ENCODE measurements at regions not wholly inside any gene's neighbourhood (a gene's known extent, or its start where the extent isn't known, plus 50 kb on each side); places are given as distances from the start of the nearest gene placed in this dataset.

- no peaks in the 10 kb centered on the region for H3K36me3 Mint-ChIP-seq (ENCODE audit: low read depth)
- no peak overlapping the region for H3K27ac Mint-ChIP-seq
- H3K4me3 Mint-ChIP-seq = no peak overlapping the region
- TF ChIP-seq, protein P1, sequence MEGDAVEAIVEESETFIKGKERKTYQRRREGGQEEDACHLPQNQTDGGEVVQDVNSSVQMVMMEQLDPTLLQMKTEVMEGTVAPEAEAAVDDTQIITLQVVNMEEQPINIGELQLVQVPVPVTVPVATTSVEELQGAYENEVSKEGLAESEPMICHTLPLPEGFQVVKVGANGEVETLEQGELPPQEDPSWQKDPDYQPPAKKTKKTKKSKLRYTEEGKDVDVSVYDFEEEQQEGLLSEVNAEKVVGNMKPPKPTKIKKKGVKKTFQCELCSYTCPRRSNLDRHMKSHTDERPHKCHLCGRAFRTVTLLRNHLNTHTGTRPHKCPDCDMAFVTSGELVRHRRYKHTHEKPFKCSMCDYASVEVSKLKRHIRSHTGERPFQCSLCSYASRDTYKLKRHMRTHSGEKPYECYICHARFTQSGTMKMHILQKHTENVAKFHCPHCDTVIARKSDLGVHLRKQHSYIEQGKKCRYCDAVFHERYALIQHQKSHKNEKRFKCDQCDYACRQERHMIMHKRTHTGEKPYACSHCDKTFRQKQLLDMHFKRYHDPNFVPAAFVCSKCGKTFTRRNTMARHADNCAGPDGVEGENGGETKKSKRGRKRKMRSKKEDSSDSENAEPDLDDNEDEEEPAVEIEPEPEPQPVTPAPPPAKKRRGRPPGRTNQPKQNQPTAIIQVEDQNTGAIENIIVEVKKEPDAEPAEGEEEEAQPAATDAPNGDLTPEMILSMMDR (IDR thresholded peaks at IDR 0.05) = no peak
- H3K4me1 Mint-ChIP-seq = peaks cover 12% of the 10 kb centered on the region
- no peaks in the 10 kb centered on the region for H3K27me3 Mint-ChIP-seq (ENCODE audit: low read depth, poor library complexity)
- no peaks in the 10 kb centered on the region for H3K9me3 Mint-ChIP-seq
- DNase-seq = no peak
Measured at GRCh38 chr11:28836285-28837081, 728.3 kb downstream of the METTL15 start.

GRCh38 chr11:28835790-28836189 lies 727.6 kb downstream of the METTL15 start:
- TF ChIP-seq, protein P1 (IDR thresholded peaks at IDR 0.05) = no peak
- Mint-ChIP-seq H3K4me1 (peaks cover 12% of the 10 kb centered on the region), H3K9me3 (no peaks in the 10 kb centered on the region), H3K36me3 (ENCODE audit: low read depth) (no peaks in the 10 kb centered on the region), H3K4me3 (no peak overlapping the region), H3K27me3 (ENCODE audit: low read depth, poor library complexity) (no peaks in the 10 kb centered on the region), H3K27ac (no peak overlapping the region)
- no peak for DNase-seq

GRCh38 chr11:28835317-28835716 lies 727.1 kb downstream of the METTL15 start:
- Mint-ChIP-seq H3K9me3 (no peaks in the 10 kb centered on the region), H3K4me1 (peaks cover 12% of the 10 kb centered on the region), H3K36me3 (ENCODE audit: low read depth) (no peaks in the 10 kb centered on the region), H3K4me3 (no peak overlapping the region), H3K27ac (no peak overlapping the region), H3K27me3 (ENCODE audit: low read depth, poor library complexity) (no peaks in the 10 kb centered on the region)
- DNase-seq = no peak
- TF ChIP-seq, protein P1 (IDR thresholded peaks at IDR 0.05) = no peak

DNA sequence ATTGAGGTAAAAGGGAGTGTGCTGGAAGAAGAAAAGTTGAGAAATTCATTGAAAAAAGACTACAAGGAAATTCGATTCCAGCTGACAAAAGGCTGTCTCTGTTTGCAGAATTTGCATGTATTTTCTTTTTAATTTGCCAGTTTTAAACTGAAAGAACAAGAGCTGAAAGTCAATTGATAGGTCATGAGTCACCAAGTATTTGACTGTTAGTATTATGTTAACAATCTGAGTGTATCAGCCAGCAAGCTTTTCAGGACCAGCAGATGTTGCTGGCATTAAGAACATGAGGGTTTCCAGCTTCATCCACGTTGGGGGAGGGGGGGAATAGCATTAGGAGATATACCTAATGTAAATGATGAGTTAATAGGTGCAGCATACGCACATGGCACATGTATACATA lies 726.7 kb downstream of the METTL15 start:
- Mint-ChIP-seq H3K27ac (no peak overlapping the region), H3K27me3 (ENCODE audit: low read depth, poor library complexity) (no peaks in the 10 kb centered on the region), H3K4me1 (peaks cover 12% of the 10 kb centered on the region), H3K4me3 (no peak overlapping the region), H3K36me3 (ENCODE audit: low read depth) (no peaks in the 10 kb centered on the region), H3K9me3 (no peaks in the 10 kb centered on the region)
- TF ChIP-seq, protein P1 (IDR thresholded peaks at IDR 0.05) = no peak
- no peak for DNase-seq

GRCh38 chr11:28833670-28834069 lies 725.5 kb downstream of the METTL15 start:
- no peaks in the 10 kb centered on the region for H3K9me3 Mint-ChIP-seq
- H3K27me3 Mint-ChIP-seq (ENCODE audit: low read depth, poor library complexity) = no peaks in the 10 kb centered on the region
- H3K27ac Mint-ChIP-seq = no peak overlapping the region
- peaks cover 12% of the 10 kb centered on the region for H3K4me1 Mint-ChIP-seq
- H3K36me3 Mint-ChIP-seq (ENCODE audit: low read depth) = no peaks in the 10 kb centered on the region
- no peak overlapping the region for H3K4me3 Mint-ChIP-seq
- TF ChIP-seq, protein P1 (IDR thresholded peaks at IDR 0.05) = no peak
- DNase-seq = no peak

DNA sequence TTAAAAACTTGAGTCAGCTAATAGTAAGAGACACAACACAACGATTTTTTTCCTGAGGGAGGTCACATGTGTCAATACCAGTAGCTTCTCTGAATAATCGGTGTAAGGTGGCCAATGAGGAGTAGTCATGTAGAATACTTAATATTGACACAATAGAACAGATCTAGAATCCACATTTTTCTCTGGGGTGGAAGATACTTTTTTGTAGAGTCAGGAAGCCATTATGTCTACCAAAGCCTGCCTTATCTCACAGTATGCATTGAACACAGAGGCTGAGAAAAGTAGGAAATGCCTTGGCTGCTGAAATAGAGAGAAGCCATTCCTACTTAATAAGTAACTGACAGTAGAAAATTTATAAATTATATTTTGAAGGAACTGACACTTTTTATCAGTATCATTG lies 725.0 kb downstream of the METTL15 start:
- no peak overlapping the region for H3K4me3 Mint-ChIP-seq
- H3K36me3 Mint-ChIP-seq (ENCODE audit: low read depth) = no peaks in the 10 kb centered on the region
- no peaks in the 10 kb centered on the region for H3K9me3 Mint-ChIP-seq
- no peak for DNase-seq
- H3K4me1 Mint-ChIP-seq = peaks cover 12% of the 10 kb centered on the region
- no peak overlapping the region for H3K27ac Mint-ChIP-seq
- TF ChIP-seq, protein P1 (IDR thresholded peaks at IDR 0.05) = no peak
- no peaks in the 10 kb centered on the region for H3K27me3 Mint-ChIP-seq (ENCODE audit: low read depth, poor library complexity)

All from nephron progenitor cell (in vitro differentiated cells).